ENCODE measurements at regions not wholly inside any gene's neighbourhood (a gene's known extent, or its start where the extent isn't known, plus 50 kb on each side); places are given as distances from the start of the nearest gene placed in this dataset.

GRCh38 chr15:49751191-49751590 lies 130.3 kb downstream of the DTWD1 start:
- no peaks in the 10 kb centered on the region for H3K4me1 ChIP-seq (ENCODE audit: control insufficient read depth in 1 of 2, insufficient read depth in 1 of 2, low read depth in 1 of 2, low read length in 1 of 2)
- no peak for TF ChIP-seq CTCF (IDR thresholded peaks at IDR 0.05)
- no peak overlapping the region for H3K4me3 ChIP-seq (ENCODE audit: low read depth in 1 of 2, low read length in 1 of 2)
- H3K36me3 ChIP-seq = no peaks in the 10 kb centered on the region
- H3K27ac ChIP-seq = no peak overlapping the region
- H3K27me3 ChIP-seq = no peaks in the 10 kb centered on the region
- no peaks in the 10 kb centered on the region for H3K9me3 ChIP-seq

GRCh38 chr15:49751751-49752150 lies 130.9 kb downstream of the DTWD1 start:
- Histone ChIP-seq H3K27me3 (no peaks in the 10 kb centered on the region), H3K4me1 (ENCODE audit: control insufficient read depth in 1 of 2, insufficient read depth in 1 of 2, low read depth in 1 of 2, low read length in 1 of 2) (no peaks in the 10 kb centered on the region), H3K9me3 (no peaks in the 10 kb centered on the region), H3K4me3 (ENCODE audit: low read depth in 1 of 2, low read length in 1 of 2) (no peak overlapping the region), H3K27ac (no peak overlapping the region), H3K36me3 (no peaks in the 10 kb centered on the region)
- TF ChIP-seq CTCF (IDR thresholded peaks at IDR 0.05) = no peak

GRCh38 chr15:49752517-49752916 lies 131.7 kb downstream of the DTWD1 start:
- Histone ChIP-seq H3K36me3 (no peaks in the 10 kb centered on the region), H3K27me3 (no peaks in the 10 kb centered on the region), H3K4me1 (ENCODE audit: control insufficient read depth in 1 of 2, insufficient read depth in 1 of 2, low read depth in 1 of 2, low read length in 1 of 2) (no peaks in the 10 kb centered on the region)

GRCh38 chr15:49758456-49758855 lies 137.6 kb downstream of the DTWD1 start:
- Histone ChIP-seq H3K36me3 (no peaks in the 10 kb centered on the region), H3K27ac (no peak overlapping the region), H3K4me3 (ENCODE audit: low read depth in 1 of 2, low read length in 1 of 2) (no peak overlapping the region), H3K9me3 (no peaks in the 10 kb centered on the region), H3K4me1 (ENCODE audit: control insufficient read depth in 1 of 2, insufficient read depth in 1 of 2, low read depth in 1 of 2, low read length in 1 of 2) (no peaks in the 10 kb centered on the region), H3K27me3 (no peaks in the 10 kb centered on the region)
- no peak for TF ChIP-seq CTCF (IDR thresholded peaks at IDR 0.05)

More at GRCh38 chr15:49752517-49752916, 131.7 kb downstream of the DTWD1 start:
- TF ChIP-seq CTCF (IDR thresholded peaks at IDR 0.05) = no peak
- no peak overlapping the region for H3K27ac ChIP-seq
- no peak overlapping the region for H3K4me3 ChIP-seq (ENCODE audit: low read depth in 1 of 2, low read length in 1 of 2)
- H3K9me3 ChIP-seq = no peaks in the 10 kb centered on the region

GRCh38 chr15:49758856-49759255 lies 138.0 kb downstream of the DTWD1 start:
- Histone ChIP-seq H3K36me3 (no peaks in the 10 kb centered on the region), H3K4me3 (ENCODE audit: low read depth in 1 of 2, low read length in 1 of 2) (no peak overlapping the region), H3K27ac (no peak overlapping the region), H3K9me3 (no peaks in the 10 kb centered on the region), H3K4me1 (ENCODE audit: control insufficient read depth in 1 of 2, insufficient read depth in 1 of 2, low read depth in 1 of 2, low read length in 1 of 2) (no peaks in the 10 kb centered on the region), H3K27me3 (no peaks in the 10 kb centered on the region)
- TF ChIP-seq CTCF (IDR thresholded peaks at IDR 0.05) = no peak

GRCh38 chr15:49760749-49761148 lies 139.9 kb downstream of the DTWD1 start:
- no peak overlapping the region for H3K4me3 ChIP-seq (ENCODE audit: low read depth in 1 of 2, low read length in 1 of 2)
- no peak for TF ChIP-seq CTCF (IDR thresholded peaks at IDR 0.05)
- no peaks in the 10 kb centered on the region for H3K36me3 ChIP-seq
- H3K9me3 ChIP-seq = no peaks in the 10 kb centered on the region
- no peak overlapping the region for H3K27ac ChIP-seq
- H3K27me3 ChIP-seq = no peaks in the 10 kb centered on the region
- H3K4me1 ChIP-seq (ENCODE audit: control insufficient read depth in 1 of 2, insufficient read depth in 1 of 2, low read depth in 1 of 2, low read length in 1 of 2) = no peaks in the 10 kb centered on the region

Measured in neutrophil (primary cell).